Keratinocyte (primary cell): ENCODE measurements at regions not wholly inside any gene's neighbourhood (a gene's known extent, or its start where the extent isn't known, plus 50 kb on each side); places are given as distances from the start of the nearest gene placed in this dataset.

ENCODE experiments used
- DNase-seq: peaks from one replicate; pipeline ENCODE4 v3.0.0-alpha.2; 2011; ENCODE audit warnings: low read depth, missing footprints, low spot score
- FAIRE-seq: peaks from 2 replicates; lab custom pipeline; 2011; peaks lifted over from hg19 to GRCh38; lab: Jason Lieb, UNC
- H2AFZ ChIP-seq: 2 replicates; pipeline ENCODE4 v1.6.0; 2012; ENCODE audit warnings: low read length, control low read depth, inconsistent platforms; ENCODE audit not compliant: control insufficient read depth
- H3K27ac ChIP-seq: 2 replicates; pipeline ENCODE4 v1.5.1; 2011; ENCODE audit warnings: low read length; ENCODE audit not compliant: control insufficient read depth, insufficient read depth
- H3K27me3 ChIP-seq: 3 replicates; pipeline ENCODE4 v1.6.0; 2011; ENCODE audit warnings: low read length; ENCODE audit not compliant: control insufficient read depth, insufficient read depth; ENCODE audit errors: extremely low read depth
- H3K36me3 ChIP-seq, 2 experiments: 2 replicates in 1 of 2; 3 replicates in 1 of 2; pipeline ENCODE4 v1.5.1; 2011; ENCODE audit warnings: low read length in 2 of 2, mild to moderate bottlenecking in 1 of 2; ENCODE audit not compliant: control insufficient read depth in 2 of 2, insufficient read depth in 2 of 2; ENCODE audit errors: extremely low read depth in 1 of 2
- H3K4me1 ChIP-seq: 3 replicates; pipeline ENCODE4 v1.5.1; 2011; ENCODE audit warnings: low read length; ENCODE audit not compliant: control insufficient read depth, insufficient read depth; ENCODE audit errors: extremely low read depth
- H3K4me2 ChIP-seq: 3 replicates; pipeline ENCODE4 v1.6.0; 2011; ENCODE audit warnings: low read depth, low read length; ENCODE audit not compliant: control insufficient read depth, insufficient read depth; ENCODE audit errors: extremely low read depth
- H3K4me3 ChIP-seq, 3 experiments: fragments of 200-600 bp in 1 of 3; sonication (generic) in 1 of 3; 2 replicates in 2 of 3; 3 replicates in 1 of 3; pipeline ENCODE4 v1.5.1; 2011 to 2016; ENCODE audit warnings: low read length in 3 of 3, mild to moderate bottlenecking in 3 of 3, control low read depth in 2 of 3, inconsistent platforms in 1 of 3, low read depth in 1 of 3, mixed read lengths in 1 of 3, mixed run types in 1 of 3, moderate library complexity in 1 of 3; ENCODE audit not compliant: control insufficient read depth in 2 of 3, insufficient read depth in 2 of 3; ENCODE audit errors: extremely low read depth in 1 of 3
- H3K79me2 ChIP-seq: 2 replicates; pipeline ENCODE4 v1.6.0; 2012; ENCODE audit warnings: low read length; ENCODE audit not compliant: control insufficient read depth, insufficient read depth
- H3K9ac ChIP-seq: 3 replicates; pipeline ENCODE4 v1.6.0; 2011; ENCODE audit warnings: low read length; ENCODE audit not compliant: control insufficient read depth, insufficient read depth; ENCODE audit errors: extremely low read depth
- H3K9me1 ChIP-seq: 3 replicates; pipeline ENCODE4 v1.6.0; 2011; ENCODE audit warnings: low read length; ENCODE audit not compliant: control insufficient read depth, insufficient read depth; ENCODE audit errors: extremely low read depth
- H3K9me3 ChIP-seq: 2 replicates; pipeline ENCODE4 v1.5.1; 2012; ENCODE audit warnings: low read depth, low read length; ENCODE audit not compliant: control insufficient read depth
- H4K20me1 ChIP-seq: 3 replicates; pipeline ENCODE4 v1.6.0; 2011; ENCODE audit warnings: low read length; ENCODE audit not compliant: control insufficient read depth, insufficient read depth; ENCODE audit errors: extremely low read depth
- CTCF ChIP-seq, 3 experiments: IDR thresholded peaks in 1 of 3; conservative IDR thresholded peaks in 1 of 3; optimal IDR thresholded peaks in 1 of 3; 2 replicates in 2 of 3; 3 replicates in 1 of 3; pipeline versions ENCODE3 to v1.5.1; 2011; ENCODE audit warnings: low read length in 3 of 3, mild to moderate bottlenecking in 3 of 3, moderate library complexity in 2 of 3, control low read depth in 1 of 3, inconsistent platforms in 1 of 3; ENCODE audit not compliant: insufficient read depth in 2 of 3; ENCODE audit errors: extremely low read depth in 1 of 3
- EZH2 ChIP-seq: IDR thresholded peaks from one replicate; pipeline ENCODE4 v1.6.1; 2012; ENCODE audit warnings: inconsistent platforms, mild to moderate bottlenecking, low read length, moderate library complexity
- dilution Hi-C: fragments of 300-500 bp; cut with MboI; formaldehyde crosslinking; loops from one replicate; pipeline ENCODE4 v1.7.0; 2020; ENCODE audit warnings: low sequenced_read_pairs; ENCODE audit not compliant: extremely low pct_ligation_motif_present

GRCh38 chr2:145292166-145292565 is 772.2 kb upstream of the ZEB2 start:
- Histone ChIP-seq H3K79me2 (no peaks in the 10 kb centered on the region), H3K4me3 (no peak overlapping the region), H2AFZ (no peak overlapping the region), H3K27me3 (no peaks in the 10 kb centered on the region), H3K9me1 (no peaks in the 10 kb centered on the region), H3K4me2 (no peak overlapping the region), H4K20me1 (no peaks in the 10 kb centered on the region), H3K36me3 (no peaks in the 10 kb centered on the region), H3K27ac (no peak overlapping the region), H3K4me1 (peaks cover 3% of the 10 kb centered on the region), H3K9ac (no peak overlapping the region), H3K9me3 (no peaks in the 10 kb centered on the region)
- no peak for DNase-seq
- peak; percentile 23 for FAIRE-seq
- TF ChIP-seq CTCF (optimal IDR thresholded peaks at IDR 0.05 in 1 of 3, IDR thresholded peaks at IDR 0.05 in 1 of 3, conservative IDR thresholded peaks at IDR 0.05 in 1 of 3; ENCODE audit: extremely low read depth in 1 of 3, insufficient read depth in 2 of 3, low read length in 3 of 3) (no peak), EZH2 (no peak)
- dilution Hi-C loops = no loop called here

- dilution Hi-C loops = no loop called here
- TF ChIP-seq CTCF (optimal IDR thresholded peaks at IDR 0.05 in 1 of 3, IDR thresholded peaks at IDR 0.05 in 1 of 3, conservative IDR thresholded peaks at IDR 0.05 in 1 of 3; ENCODE audit: extremely low read depth in 1 of 3, insufficient read depth in 2 of 3, low read length in 3 of 3) (no peak), EZH2 (no peak)
These were observed 771.1 kb upstream of the ZEB2 start for GRCh38 chr2:145290986-145291385.

More at GRCh38 chr2:145290986-145291385, 771.1 kb upstream of the ZEB2 start:
- Histone ChIP-seq H3K4me2 (no peak overlapping the region), H4K20me1 (no peaks in the 10 kb centered on the region), H3K4me3 (no peak overlapping the region), H3K27me3 (no peaks in the 10 kb centered on the region), H3K9ac (no peak overlapping the region), H3K79me2 (no peaks in the 10 kb centered on the region), H3K9me3 (no peaks in the 10 kb centered on the region), H3K9me1 (no peaks in the 10 kb centered on the region), H2AFZ (no peak overlapping the region), H3K27ac (no peak overlapping the region), H3K4me1 (peaks cover 3% of the 10 kb centered on the region), H3K36me3 (no peaks in the 10 kb centered on the region)
- DNase-seq (no peak), FAIRE-seq (no peak)
